Kidney epithelial cell (primary cell): ENCODE measurements at regions not wholly inside any gene's neighbourhood (a gene's known extent, or its start where the extent isn't known, plus 50 kb on each side); places are given as distances from the start of the nearest gene placed in this dataset.
"Not testable (repeated sequence)": the region's sequence is repeated elsewhere in the genome, so short reads cannot be mapped to it uniquely, and the experiment has no call there.

Source experiments
- DNase-seq: peaks from one replicate; pipeline ENCODE4 v3.0.0-alpha.2; 2010; ENCODE audit warnings: low read depth
- H3K27me3 ChIP-seq: 2 replicates; pipeline ENCODE4 v1.6.0; 2011; ENCODE audit warnings: low read length; ENCODE audit not compliant: control insufficient read depth, insufficient read depth
- H3K36me3 ChIP-seq: 2 replicates; pipeline ENCODE4 v1.5.1; 2011; ENCODE audit warnings: low read length; ENCODE audit not compliant: control insufficient read depth, insufficient read depth
- H3K4me3 ChIP-seq: 2 replicates; pipeline ENCODE4 v1.5.1; 2011; ENCODE audit warnings: low read depth, mild to moderate bottlenecking, control low read depth, low read length
- CTCF ChIP-seq: IDR thresholded peaks from 2 replicates; pipeline ENCODE4 v1.5.1; 2011; ENCODE audit warnings: mild to moderate bottlenecking, moderate library complexity, low read length, control low read depth, inconsistent platforms; ENCODE audit not compliant: insufficient read depth, poor library complexity, severe bottlenecking

- H3K36me3 ChIP-seq: no peaks in the 10 kb centered on the region
- H3K27me3 ChIP-seq: no peaks in the 10 kb centered on the region
- TF ChIP-seq CTCF: no peak
- no peak overlapping the region for H3K4me3 ChIP-seq
- no peak for DNase-seq
Measured at GRCh38 chr14:89096946-89097345, 272.5 kb downstream of the TTC8 start.

DNA sequence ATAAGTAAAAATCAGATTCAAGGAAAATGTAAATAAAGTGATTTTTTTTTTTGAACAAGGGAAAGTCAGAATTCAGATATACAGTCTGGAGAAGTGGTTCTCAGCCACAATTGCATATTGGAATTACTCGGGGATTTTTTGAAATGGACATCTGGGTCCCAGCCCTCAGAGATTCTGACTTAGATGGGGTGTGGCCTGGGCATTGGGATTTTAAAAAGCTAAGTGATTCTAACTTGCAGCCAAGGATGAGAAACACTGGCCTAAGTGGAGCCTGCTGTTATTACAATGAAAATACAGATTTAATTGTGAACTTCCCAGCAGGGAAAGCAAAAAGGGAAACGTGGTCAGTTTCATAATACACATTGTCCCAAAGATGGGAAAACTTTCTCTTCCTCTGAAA, 273.8 kb downstream of the TTC8 start:
- H3K27me3 ChIP-seq: no peaks in the 10 kb centered on the region
- H3K36me3 ChIP-seq: no peaks in the 10 kb centered on the region
- DNase-seq: no peak
- TF ChIP-seq CTCF: no peak
- no peak overlapping the region for H3K4me3 ChIP-seq

DNA sequence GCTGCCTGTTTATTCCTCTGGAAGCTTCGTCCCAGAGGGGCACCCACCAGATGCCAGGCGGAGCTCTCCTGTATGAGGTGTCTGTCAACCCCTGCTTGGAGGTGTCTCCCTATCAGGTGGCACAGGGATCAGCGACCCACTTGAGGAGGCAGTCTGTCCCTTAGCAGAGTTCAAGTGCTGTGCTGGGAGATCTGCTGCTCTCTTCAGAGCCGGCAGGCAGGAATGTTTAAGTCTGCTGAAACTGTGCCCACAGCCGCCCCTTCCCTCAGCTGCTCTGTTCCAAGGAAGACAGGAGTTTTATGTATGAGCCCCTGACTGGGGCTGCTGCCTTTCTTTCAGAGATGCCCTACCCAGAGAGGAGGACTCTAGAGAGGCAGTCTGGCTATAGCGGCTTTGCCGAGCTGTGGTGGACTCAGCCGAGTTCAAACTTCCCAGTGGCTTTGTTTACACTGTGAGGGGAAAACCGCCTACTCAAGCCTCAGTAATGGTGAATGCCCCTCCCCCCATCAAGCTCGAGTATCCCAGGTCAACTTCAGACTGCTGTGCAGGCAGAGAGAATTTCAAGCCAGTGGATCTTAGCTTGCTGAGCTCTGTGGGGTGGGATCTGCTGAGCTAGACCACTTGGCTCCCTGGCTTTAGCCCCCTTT, 279.8 kb downstream of the TTC8 start:
- not testable (repeated sequence) for H3K27me3 ChIP-seq, H3K4me3 ChIP-seq, H3K36me3 ChIP-seq, DNase-seq

DNA sequence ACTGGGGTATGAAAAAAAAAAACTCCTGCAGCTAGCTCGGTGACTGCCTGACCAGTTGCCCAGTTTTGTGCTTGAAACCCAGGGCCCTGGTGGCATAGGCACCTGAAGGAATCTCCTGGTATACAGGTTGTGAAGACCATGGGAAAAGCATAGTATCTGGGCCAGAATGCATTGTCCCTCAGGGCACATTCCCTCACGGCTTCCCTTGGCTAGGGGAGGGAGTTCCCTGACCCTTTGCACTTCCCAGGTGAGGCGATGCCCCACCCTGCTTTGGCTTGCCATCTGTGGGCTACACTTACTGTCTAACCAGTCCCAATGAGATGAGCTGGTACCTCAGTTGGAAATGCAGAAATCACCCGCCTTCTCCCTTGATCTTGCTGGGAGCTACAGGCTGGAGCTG, 280.4 kb downstream of the TTC8 start:
- H3K4me3 ChIP-seq, H3K36me3 ChIP-seq, DNase-seq, H3K27me3 ChIP-seq: not testable (repeated sequence)
